T-cell (primary cell): ENCODE measurements at regions not wholly inside any gene's neighbourhood (a gene's known extent, or its start where the extent isn't known, plus 50 kb on each side); places are given as distances from the start of the nearest gene placed in this dataset.

ENCODE experiments used
- ATAC-seq, 4 experiments: fragments of 200-7000 bp in 3 of 4; fragments of 150-1000 bp in 1 of 4; cut with Tn5 transposase; replicated peaks in 1 of 4; 1 replicate in 3 of 4; 2 replicates in 1 of 4; pipeline ENCODE4 v1.10.0; 2021; ENCODE audit warnings: moderate library complexity in 3 of 4, mild to moderate bottlenecking in 2 of 4, moderate number of reproducible peaks in 1 of 4
- CTCF ChIA-PET, 2 donors: fragments of 300-600 bp; sonication (Branson Sonifier 250); formaldehyde crosslinking; loops; one replicate each; lab custom pipeline; 2022; ENCODE audit warnings: antibody characterized with exemption in 2 of 2; lab: Charles Lee
- POLR2A ChIA-PET, 2 donors: fragments of 300-600 bp; sonication (Branson Sonifier 250); formaldehyde crosslinking; loops; one replicate each; lab custom pipeline; 2022; ENCODE audit warnings: antibody characterized with exemption in 2 of 2; lab: Charles Lee
- DNase-seq, 35 experiments: peaks; one replicate each; pipeline versions ENCODE4 v3.0.0 to v3.0.0-alpha.2; 2013 to 2023
- H3K27ac ChIP-seq: one replicate; pipeline ENCODE4 v1.5.1; 2013; ENCODE audit warnings: low read length
- H3K27me3 ChIP-seq, 2 experiments: replicated peaks in 1 of 2; 1 replicate in 1 of 2; 2 replicates in 1 of 2; pipeline versions ENCODE4 v1.6.1 to v1.7.0; 2013; ENCODE audit warnings: low read length in 1 of 2, mixed read lengths in 1 of 2; ENCODE audit not compliant: control insufficient read depth in 2 of 2, insufficient read depth in 2 of 2; ENCODE audit errors: extremely low read depth in 1 of 2
- H3K36me3 ChIP-seq, 2 donors: 1 replicate in 1 of 2; 2 replicates in 1 of 2; pipeline versions ENCODE4 v1.6.1 to v1.7.0; 2013; ENCODE audit warnings: low read length in 1 of 2; ENCODE audit not compliant: control insufficient read depth in 2 of 2, insufficient read depth in 1 of 2; ENCODE audit errors: extremely low read depth in 1 of 2
- H3K4me1 ChIP-seq, 2 experiments: 1 replicate in 1 of 2; 2 replicates in 1 of 2; pipeline versions ENCODE4 v1.6.1 to v1.7.0; 2013; ENCODE audit warnings: low read length in 2 of 2, mixed read lengths in 1 of 2; ENCODE audit not compliant: insufficient read depth in 2 of 2, control insufficient read depth in 1 of 2; ENCODE audit errors: extremely low read depth in 1 of 2
- H3K4me3 ChIP-seq, 2 donors: 1 replicate in 1 of 2; 2 replicates in 1 of 2; pipeline versions ENCODE4 v1.5.1 to v1.7.0; 2013; ENCODE audit warnings: mild to moderate bottlenecking in 2 of 2, low read length in 1 of 2, moderate library complexity in 1 of 2; ENCODE audit not compliant: control insufficient read depth in 1 of 2; ENCODE audit errors: extremely low read depth in 1 of 2
- H3K9me3 ChIP-seq: 2 replicates; pipeline ENCODE4 v1.7.0; 2013
- H3K27ac Mint-ChIP-seq, 2 donors: one replicate each; pipeline ENCODE4 v1.8.0; 2020 to 2021; ENCODE audit warnings: mild to moderate bottlenecking in 2 of 2, mixed read lengths in 2 of 2
- H3K27me3 Mint-ChIP-seq, 2 donors: one replicate each; pipeline ENCODE4 v1.8.0; 2021 to 2022; ENCODE audit warnings: mixed read lengths in 2 of 2
- H3K36me3 Mint-ChIP-seq: one replicate; pipeline ENCODE4 v1.8.0; 2021; ENCODE audit warnings: mixed read lengths
- H3K4me1 Mint-ChIP-seq, 3 donors: one replicate each; pipeline ENCODE4 v1.8.0; 2020 to 2022; ENCODE audit warnings: mixed read lengths in 3 of 3, mild to moderate bottlenecking in 1 of 3
- H3K4me3 Mint-ChIP-seq, 3 donors: one replicate each; pipeline ENCODE4 v1.8.0; 2020 to 2022; ENCODE audit warnings: mild to moderate bottlenecking in 3 of 3, mixed read lengths in 3 of 3, moderate library complexity in 3 of 3
- H3K9me3 Mint-ChIP-seq, 3 donors: one replicate each; pipeline ENCODE4 v1.8.0; 2020 to 2022; ENCODE audit warnings: mixed read lengths in 3 of 3
- WGBS: methylation state at CpG from one replicate; pipeline ENCODE4 v1.1.5; 2013; ENCODE audit warnings: missing lambda C conversion rate; ENCODE audit not compliant: insufficient coverage; 5-methylcytosine and 5-hydroxymethylcytosine counted together

GRCh38 chr18:29234751-29235150 is 1057.8 kb upstream of the CDH2 start:
- CTCF ChIA-PET: no interaction called here
- Histone ChIP-seq H3K27ac (no peak overlapping the region), H3K27me3 (no peaks in the 10 kb centered on the region), H3K4me3 (no peak overlapping the region), H3K36me3 (no peaks in the 10 kb centered on the region), H3K9me3 (no peaks in the 10 kb centered on the region), H3K4me1 (no peaks in the 10 kb centered on the region)
- Mint-ChIP-seq H3K4me3 (no peak overlapping the region), H3K27me3 (no peaks in the 10 kb centered on the region), H3K9me3 (peaks cover 8 to 40% (median 34%) of the 10 kb centered on the region in 3 donors), H3K4me1 (no peaks in the 10 kb centered on the region), H3K27ac (no peak overlapping the region), H3K36me3 (no peaks in the 10 kb centered on the region)
- DNase-seq (no peak), ATAC-seq (no peak)
- POLR2A ChIA-PET: no interaction called here

- no peaks in the 10 kb centered on the region for H3K36me3 ChIP-seq
- H3K9me3 ChIP-seq: no peaks in the 10 kb centered on the region
- Mint-ChIP-seq H3K36me3 (no peaks in the 10 kb centered on the region), H3K4me3 (no peak overlapping the region), H3K9me3 (peaks cover 5 to 33% (median 14%) of the 10 kb centered on the region in 3 donors), H3K4me1 (no peaks in the 10 kb centered on the region), H3K27ac (no peak overlapping the region), H3K27me3 (no peaks in the 10 kb centered on the region)
- DNase-seq (no peak), ATAC-seq (no peak)
- no CpG with 5 or more reads among the region's 1 CpG for WGBS
- ChIA-PET POLR2A (no interaction called here), CTCF (no interaction called here)
- H3K4me1 ChIP-seq: no peaks in the 10 kb centered on the region
- no peaks in the 10 kb centered on the region for H3K27me3 ChIP-seq
- no peak overlapping the region for H3K4me3 ChIP-seq
- no peak overlapping the region for H3K27ac ChIP-seq
Measured at GRCh38 chr18:29226213-29226612, 1049.3 kb upstream of the CDH2 start.

GRCh38 chr18:29225351-29225750 is 1048.4 kb upstream of the CDH2 start:
- Histone ChIP-seq H3K4me3 (no peak overlapping the region), H3K9me3 (no peaks in the 10 kb centered on the region), H3K27me3 (no peaks in the 10 kb centered on the region), H3K4me1 (no peaks in the 10 kb centered on the region), H3K27ac (no peak overlapping the region), H3K36me3 (no peaks in the 10 kb centered on the region)
- no peak overlapping the region for H3K4me3 Mint-ChIP-seq
- ChIA-PET POLR2A (no interaction called here), CTCF (no interaction called here)
- no peaks in the 10 kb centered on the region for H3K36me3 Mint-ChIP-seq
- DNase-seq (no peak), ATAC-seq (no peak)
- H3K27ac Mint-ChIP-seq: no peak overlapping the region
- no peaks in the 10 kb centered on the region for H3K27me3 Mint-ChIP-seq
- peaks cover 5 to 31% (median 14%) of the 10 kb centered on the region in 3 donors for H3K9me3 Mint-ChIP-seq
- H3K4me1 Mint-ChIP-seq: no peaks in the 10 kb centered on the region

GRCh38 chr18:29218091-29218490 is 1041.2 kb upstream of the CDH2 start:
- ChIA-PET POLR2A (no interaction called here), CTCF (no interaction called here)
- no peaks in the 10 kb centered on the region for H3K36me3 ChIP-seq
- no peaks in the 10 kb centered on the region for H3K9me3 ChIP-seq
- H3K27me3 ChIP-seq: no peaks in the 10 kb centered on the region
- H3K4me1 Mint-ChIP-seq: no peaks in the 10 kb centered on the region
- no peak overlapping the region for H3K4me3 ChIP-seq
- peaks cover 22 to 25% (median 22%) of the 10 kb centered on the region in 3 donors for H3K9me3 Mint-ChIP-seq
- H3K27ac Mint-ChIP-seq: no peak overlapping the region
- DNase-seq (no peak), ATAC-seq (no peak)
- H3K27ac ChIP-seq: no peak overlapping the region
- no peak overlapping the region for H3K4me3 Mint-ChIP-seq
- H3K4me1 ChIP-seq: no peaks in the 10 kb centered on the region
- no CpG with 5 or more reads among the region's 2 CpGs for WGBS
- H3K36me3 Mint-ChIP-seq: no peaks in the 10 kb centered on the region
- H3K27me3 Mint-ChIP-seq: no peaks in the 10 kb centered on the region

- CTCF ChIA-PET: no interaction called here
Measured at GRCh38 chr18:29217124-29217915, 1040.4 kb upstream of the CDH2 start.

GRCh38 chr18:29198834-29199233 is 1021.9 kb upstream of the CDH2 start:
- H3K9me3 Mint-ChIP-seq: peaks cover 8 to 42% (median 32%) of the 10 kb centered on the region in 3 donors
- H3K36me3 Mint-ChIP-seq: no peaks in the 10 kb centered on the region
- no peak overlapping the region for H3K27ac Mint-ChIP-seq
- no peaks in the 10 kb centered on the region for H3K4me1 Mint-ChIP-seq
- H3K27me3 ChIP-seq: no peaks in the 10 kb centered on the region
- H3K27me3 Mint-ChIP-seq: no peaks in the 10 kb centered on the region
- no peaks in the 10 kb centered on the region for H3K36me3 ChIP-seq
- no peak overlapping the region for H3K4me3 Mint-ChIP-seq
- no peak for ATAC-seq
- H3K4me3 ChIP-seq: no peak overlapping the region
- DNase-seq: no peak
- H3K9me3 ChIP-seq: no peaks in the 10 kb centered on the region
- no peaks in the 10 kb centered on the region for H3K4me1 ChIP-seq
- CTCF ChIA-PET: no interaction called here
- WGBS: 38% methylated on average over 2 of the region's 3 CpGs
- no peak overlapping the region for H3K27ac ChIP-seq
- POLR2A ChIA-PET: no interaction called here

More at GRCh38 chr18:29217124-29217915, 1040.4 kb upstream of the CDH2 start:
- peaks cover 22 to 26% (median 25%) of the 10 kb centered on the region in 3 donors for H3K9me3 Mint-ChIP-seq
- H3K36me3 Mint-ChIP-seq: no peaks in the 10 kb centered on the region
- H3K27me3 Mint-ChIP-seq: no peaks in the 10 kb centered on the region
- POLR2A ChIA-PET: no interaction called here
- no peak overlapping the region for H3K4me3 Mint-ChIP-seq
- no peak for DNase-seq
- no peak for ATAC-seq
- H3K4me1 Mint-ChIP-seq: no peaks in the 10 kb centered on the region
- no peak overlapping the region for H3K27ac ChIP-seq
- no peaks in the 10 kb centered on the region for H3K36me3 ChIP-seq
- no peak overlapping the region for H3K27ac Mint-ChIP-seq
- H3K4me3 ChIP-seq: no peak overlapping the region
- no peaks in the 10 kb centered on the region for H3K9me3 ChIP-seq
- no CpG with 5 or more reads among the region's 2 CpGs for WGBS
- no peaks in the 10 kb centered on the region for H3K4me1 ChIP-seq
- H3K27me3 ChIP-seq: no peaks in the 10 kb centered on the region

GRCh38 chr18:29196307-29196706 is 1019.4 kb upstream of the CDH2 start:
- WGBS: 90% methylated on average over 2 of the region's 3 CpGs
- H3K27ac Mint-ChIP-seq: no peak overlapping the region
- H3K27me3 Mint-ChIP-seq: no peaks in the 10 kb centered on the region
- DNase-seq (no peak), ATAC-seq (no peak)
- H3K36me3 Mint-ChIP-seq: no peaks in the 10 kb centered on the region
- Histone ChIP-seq H3K4me1 (no peaks in the 10 kb centered on the region), H3K9me3 (no peaks in the 10 kb centered on the region), H3K4me3 (no peak overlapping the region), H3K27me3 (no peaks in the 10 kb centered on the region), H3K36me3 (no peaks in the 10 kb centered on the region), H3K27ac (no peak overlapping the region)
- POLR2A ChIA-PET: no interaction called here
- no peak overlapping the region for H3K4me3 Mint-ChIP-seq
- H3K4me1 Mint-ChIP-seq: no peaks in the 10 kb centered on the region
- CTCF ChIA-PET: no interaction called here
- H3K9me3 Mint-ChIP-seq: peaks cover 0 to 41% (median 31%) of the 10 kb centered on the region in 3 donors
